AG10803 (cell line): ENCODE measurements at regions not wholly inside any gene's neighbourhood (a gene's known extent, or its start where the extent isn't known, plus 50 kb on each side); places are given as distances from the start of the nearest gene placed in this dataset.

Source experiments
- DNase-seq: peaks from one replicate; pipeline ENCODE4 v3.0.0; 2010; ENCODE audit warnings: low read depth
- H3K4me3 ChIP-seq: 2 replicates; pipeline ENCODE4 v1.5.1; 2011; ENCODE audit warnings: mild to moderate bottlenecking, low read length, control low read depth
- CTCF ChIP-seq: conservative IDR thresholded peaks from 2 replicates; pipeline ENCODE4 v1.5.1; 2011; ENCODE audit warnings: mild to moderate bottlenecking, low read length, control low read depth, inconsistent platforms

GRCh38 chr10:84059526-84059925, 79.8 kb upstream of the GHITM start:
- no peak overlapping the region for H3K4me3 ChIP-seq
- peak; percentile 21; the same call in 1 of the 2 replicates for TF ChIP-seq CTCF
- peak; percentile 1 for DNase-seq

DNA sequence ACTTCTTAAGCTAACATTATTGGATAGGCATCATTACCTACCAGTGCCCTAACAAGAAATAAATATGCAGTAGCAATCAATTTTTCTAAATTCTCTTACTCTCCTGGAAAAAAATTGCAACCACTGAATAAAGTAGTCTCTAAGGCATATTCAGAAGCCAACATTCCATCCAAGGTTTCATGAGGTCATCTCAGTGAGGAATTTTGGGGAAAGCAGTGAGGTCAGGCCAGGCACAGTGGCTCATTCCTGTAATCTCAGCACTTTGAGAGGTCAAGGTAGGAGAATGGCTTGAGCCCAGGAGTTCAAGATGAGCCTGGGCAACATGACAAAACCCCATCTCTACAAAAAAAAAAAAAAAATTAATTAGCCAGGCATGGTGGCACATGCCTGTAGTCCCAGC, 75.9 kb upstream of the GHITM start:
- H3K4me3 ChIP-seq: no peak overlapping the region
- TF ChIP-seq CTCF: no peak

DNA sequence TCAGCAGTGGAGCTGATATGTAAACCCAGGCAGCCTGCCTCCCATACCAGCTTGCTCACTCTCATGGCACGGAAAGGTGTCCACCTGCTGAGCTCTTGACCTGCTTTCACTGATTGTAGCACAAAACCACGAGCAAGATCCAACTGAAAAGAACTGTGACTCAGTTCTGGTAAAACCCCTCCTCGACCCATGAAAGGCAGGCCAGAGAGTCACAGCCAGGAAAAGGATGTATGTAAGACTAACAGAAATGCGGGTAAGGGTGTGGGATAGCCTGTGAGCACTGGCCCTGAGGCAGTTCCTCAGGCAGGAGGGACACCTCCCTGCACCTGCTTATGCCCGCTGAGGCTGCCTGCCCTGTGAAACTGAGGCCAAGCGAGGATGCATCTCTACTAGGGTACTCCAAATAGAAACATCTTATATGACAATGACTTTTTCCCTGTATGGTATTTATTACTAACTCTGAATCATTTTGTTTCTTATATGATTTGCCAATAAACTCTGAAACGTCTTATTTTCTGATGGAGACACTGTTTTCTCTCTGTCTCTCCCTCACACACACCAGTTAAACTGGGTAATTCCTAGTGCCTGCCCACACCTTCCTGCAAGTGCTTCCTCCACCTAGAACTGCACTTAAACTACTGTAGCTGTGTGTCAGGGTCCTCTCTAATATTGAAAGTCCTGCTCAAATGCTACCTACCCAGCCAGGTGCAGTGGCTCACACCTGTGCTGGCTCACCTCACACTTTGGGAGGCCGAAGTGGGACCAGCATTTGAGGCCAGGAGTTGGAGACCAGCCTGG, 73.3 kb upstream of the GHITM start:
- H3K4me3 ChIP-seq: no peak overlapping the region
- TF ChIP-seq CTCF: no peak
- no peak for DNase-seq

More for the DNA sequence above, 75.9 kb upstream of the GHITM start:
- no peak for DNase-seq

- no peak for TF ChIP-seq CTCF
- DNase-seq: no peak
- H3K4me3 ChIP-seq: no peak overlapping the region
Observed at GRCh38 chr10:84074521-84074920, 64.8 kb upstream of the GHITM start.

- TF ChIP-seq CTCF: no peak
- no peak overlapping the region for H3K4me3 ChIP-seq
- no peak for DNase-seq
Observed at GRCh38 chr10:84075226-84076046, 63.9 kb upstream of the GHITM start.

GRCh38 chr10:84076047-84076388, 63.3 kb upstream of the GHITM start:
- no peak for TF ChIP-seq CTCF
- DNase-seq: peak; percentile 86
- H3K4me3 ChIP-seq: no peak overlapping the region; the same call in 1 of the 2 replicates
